Medulla oblongata (tissue), 1 donor: ENCODE measurements at regions not wholly inside any gene's neighbourhood (a gene's known extent, or its start where the extent isn't known, plus 50 kb on each side); places are given as distances from the start of the nearest gene placed in this dataset.

ENCODE experiments used
- DNase-seq: peaks from one replicate; pipeline ENCODE4 v3.0.0-alpha.2; 2015; ENCODE audit errors: extremely low spot score

GRCh38 chr15:77557564-77557963 is 75.1 kb downstream of the LINGO1 start:
- DNase-seq = no peak

- no peak for DNase-seq
Observed at GRCh38 chr15:77557144-77557543, 75.6 kb downstream of the LINGO1 start.

- DNase-seq = no peak
Observed at GRCh38 chr15:77556622-77557021, 76.1 kb downstream of the LINGO1 start.

GRCh38 chr15:77555232-77555631 is 77.5 kb downstream of the LINGO1 start:
- DNase-seq = no peak

GRCh38 chr15:77554306-77555080 is 78.2 kb downstream of the LINGO1 start:
- peak; percentile 90 for DNase-seq

GRCh38 chr15:77553695-77554094 is 79.0 kb downstream of the LINGO1 start:
- DNase-seq = no peak

GRCh38 chr15:77553257-77553656 is 79.5 kb downstream of the LINGO1 start:
- DNase-seq = no peak

- DNase-seq = no peak
Observed at GRCh38 chr15:77552066-77552465, 80.6 kb downstream of the LINGO1 start.

GRCh38 chr15:77550301-77551251 is 82.1 kb downstream of the LINGO1 start:
- DNase-seq = peak; percentile 41

GRCh38 chr15:77549576-77550288 is 83.0 kb downstream of the LINGO1 start:
- no peak for DNase-seq

GRCh38 chr15:77548589-77549557 is 83.8 kb downstream of the LINGO1 start:
- DNase-seq = no peak

- DNase-seq = no peak
Observed at GRCh38 chr15:77547801-77548588, 84.7 kb downstream of the LINGO1 start.

- DNase-seq = no peak
Observed at GRCh38 chr15:77546870-77547269, 85.8 kb downstream of the LINGO1 start.

- DNase-seq = no peak
Observed at GRCh38 chr15:77546050-77546501, 86.6 kb downstream of the LINGO1 start.

- no peak for DNase-seq
Observed at GRCh38 chr15:77545058-77545457, 87.7 kb downstream of the LINGO1 start.

GRCh38 chr15:77544162-77544561 is 88.5 kb downstream of the LINGO1 start:
- no peak for DNase-seq

- peak; percentile 95 for DNase-seq
Observed at GRCh38 chr15:77543159-77543882, 89.4 kb downstream of the LINGO1 start.

- no peak for DNase-seq
Observed at GRCh38 chr15:77542491-77543001, 90.2 kb downstream of the LINGO1 start.
